ENCODE measurements at regions not wholly inside any gene's neighbourhood (a gene's known extent, or its start where the extent isn't known, plus 50 kb on each side); places are given as distances from the start of the nearest gene placed in this dataset.

GRCh38 chr4:119858176-119858575 is 208.5 kb downstream of the MAD2L1 start:
- FAIRE-seq: no peak
- Histone ChIP-seq H4K20me1 (replicated peaks; ENCODE audit: control insufficient read depth, insufficient read depth, low read length) (no peaks in the 10 kb centered on the region), H3K9me3 (replicated peaks; ENCODE audit: control insufficient read depth, insufficient read depth, low read depth, low read length) (no peaks in the 10 kb centered on the region), H3K4me2 (ENCODE audit: insufficient read depth, low read length) (no peak overlapping the region), H3K9ac (ENCODE audit: insufficient read depth in 1 of 2, low read depth in 2 of 2, low read length in 2 of 2) (no peak overlapping the region), H3K27me3 (ENCODE audit: control insufficient read depth in 2 of 2, insufficient read depth in 2 of 2, low read length in 2 of 2) (no peaks in the 10 kb centered on the region), H3K79me2 (ENCODE audit: control insufficient read depth, insufficient read depth, low read length) (no peaks in the 10 kb centered on the region), H3K9me1 (ENCODE audit: control insufficient read depth, insufficient read depth, low read length) (no peaks in the 10 kb centered on the region), H2AFZ (ENCODE audit: low read depth, low read length) (no peak overlapping the region), H3K4me3 (no peak overlapping the region), H3K27ac (ENCODE audit: extremely low read depth, low read depth, low read length) (no peak overlapping the region), H3K36me3 (ENCODE audit: control insufficient read depth, insufficient read depth, low read length) (no peaks in the 10 kb centered on the region), H3K4me1 (replicated peaks in 1 of 2; ENCODE audit: control insufficient read depth in 2 of 2, insufficient read depth in 2 of 2, low read length in 2 of 2) (no peaks in the 10 kb centered on the region)
- ChIA-PET CTCF (ENCODE audit: low intra/inter-chr PET ratio) (no interaction called here), POLR2A (no interaction called here)
- no peak for DNase-seq (ENCODE audit: extremely low read depth in 1 of 4, low spot score in 3 of 4)
- no peak for ATAC-seq
- BruUV-seq (replicated peaks): no TSS peak
- intact Hi-C loops (cut with micrococcal nuclease): no loop called here
- in situ Hi-C loops (cut with MboI): no loop called here
- TF ChIP-seq ETV5 (CRISPR knock-in tag; IDR thresholded peaks at IDR 0.05; ENCODE audit: low read depth) (no peak), TARDBP (IDR thresholded peaks at IDR 0.05) (no peak), DACH1 (IDR thresholded peaks at IDR 0.05; ENCODE audit: partially characterized antibody) (no peak), KAT2B (IDR thresholded peaks at IDR 0.05; ENCODE audit: low read depth, low read length) (no peak), U2AF2 (optimal IDR thresholded peaks at IDR 0.05; ENCODE audit: low read depth, low read length) (no peak), SMAD2 (IDR thresholded peaks at IDR 0.05; ENCODE audit: low read depth, low read length) (no peak), CTBP1 (IDR thresholded peaks at IDR 0.05; ENCODE audit: borderline replicate concordance) (no peak)

GRCh38 chr4:119854364-119854763 is 212.3 kb downstream of the MAD2L1 start:
- intact Hi-C loops (cut with micrococcal nuclease) (no loop called here), in situ Hi-C loops (cut with MboI) (no loop called here)
- Histone ChIP-seq H4K20me1 (replicated peaks; ENCODE audit: control insufficient read depth, insufficient read depth, low read length) (no peaks in the 10 kb centered on the region), H3K9me3 (replicated peaks; ENCODE audit: control insufficient read depth, insufficient read depth, low read depth, low read length) (no peaks in the 10 kb centered on the region), H3K27ac (ENCODE audit: extremely low read depth, low read depth, low read length) (no peak overlapping the region), H2AFZ (ENCODE audit: low read depth, low read length) (no peak overlapping the region), H3K9me1 (ENCODE audit: control insufficient read depth, insufficient read depth, low read length) (no peaks in the 10 kb centered on the region), H3K9ac (ENCODE audit: insufficient read depth in 1 of 2, low read depth in 2 of 2, low read length in 2 of 2) (no peak overlapping the region), H3K4me3 (no peak overlapping the region), H3K36me3 (ENCODE audit: control insufficient read depth, insufficient read depth, low read length) (no peaks in the 10 kb centered on the region), H3K4me2 (ENCODE audit: insufficient read depth, low read length) (no peak overlapping the region), H3K4me1 (replicated peaks in 1 of 2; ENCODE audit: control insufficient read depth in 2 of 2, insufficient read depth in 2 of 2, low read length in 2 of 2) (no peaks in the 10 kb centered on the region), H3K27me3 (ENCODE audit: control insufficient read depth in 2 of 2, insufficient read depth in 2 of 2, low read length in 2 of 2) (no peaks in the 10 kb centered on the region), H3K79me2 (ENCODE audit: control insufficient read depth, insufficient read depth, low read length) (no peaks in the 10 kb centered on the region)
- DNase-seq (ENCODE audit: extremely low read depth in 1 of 4, low spot score in 3 of 4): no peak
- 0% methylated on average over 1 of the region's 1 CpG for WGBS (ENCODE audit: insufficient coverage, low coverage, missing lambda C conversion rate)
- CTCF ChIA-PET (ENCODE audit: low intra/inter-chr PET ratio): no interaction called here
- no peak for FAIRE-seq
- BruUV-seq (replicated peaks): no TSS peak
- ATAC-seq: no peak
- POLR2A ChIA-PET: no interaction called here
- no peak for TF ChIP-seq CEBPZ (IDR thresholded peaks at IDR 0.05; ENCODE audit: borderline replicate concordance, low read depth, low read length)
- TF ChIP-seq ZNF518B (CRISPR knock-in tag; IDR thresholded peaks at IDR 0.05): no peak
- no peak for TF ChIP-seq ZNF324 (CRISPR knock-in tag; IDR thresholded peaks at IDR 0.05)
- no peak for TF ChIP-seq CBFA2T2 (conservative IDR thresholded peaks at IDR 0.05)
- TF ChIP-seq PHF21A (IDR thresholded peaks at IDR 0.05; ENCODE audit: borderline replicate concordance, low read depth): no peak
- no peak for TF ChIP-seq ZNF644 (tag; IDR thresholded peaks at IDR 0.05; ENCODE audit: low read depth)

All from K562 (cell line).